OCI-LY3 (cell line): ENCODE measurements at regions not wholly inside any gene's neighbourhood (a gene's known extent, or its start where the extent isn't known, plus 50 kb on each side); places are given as distances from the start of the nearest gene placed in this dataset.

Source experiments
- CTCF ChIP-seq: fragments of 200-600, 300-600 bp; sonication (generic); IDR thresholded peaks from 2 replicates; pipeline ENCODE4 v1.5.1; 2014; ENCODE audit warnings: antibody characterized with exemption, low read length, low read depth
- EZH2phosphoT487 ChIP-seq: fragments of 200-600 bp; shearing (Covaris generic); IDR thresholded peaks from 2 replicates; pipeline ENCODE4 v1.6.1; 2018; ENCODE audit warnings: antibody characterized with exemption, mixed run types, low read depth

DNA sequence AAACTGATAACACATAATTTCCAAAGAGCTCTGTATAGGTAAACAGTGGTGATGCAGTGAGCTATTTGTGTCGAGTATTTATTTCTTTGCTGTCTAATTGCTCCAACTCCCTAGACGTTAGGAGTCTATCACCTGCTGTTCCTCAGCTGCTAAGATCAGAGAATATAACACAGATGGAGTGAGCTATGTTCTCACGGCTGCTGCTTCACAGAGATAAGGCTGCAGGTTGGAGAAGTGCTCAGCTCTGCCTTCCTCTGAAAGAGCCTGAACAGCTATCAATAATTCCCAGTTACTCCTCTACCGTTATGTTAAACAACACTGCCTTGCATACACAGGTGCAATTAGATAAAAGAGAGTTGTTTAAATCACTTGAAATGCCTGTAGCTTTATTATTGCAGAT lies 103.2 kb upstream of the MDGA2 start:
- no peak for TF ChIP-seq CTCF
- no peak for TF ChIP-seq EZH2phosphoT487
